Chondrocyte (in vitro differentiated cells): ENCODE measurements at regions not wholly inside any gene's neighbourhood (a gene's known extent, or its start where the extent isn't known, plus 50 kb on each side); places are given as distances from the start of the nearest gene placed in this dataset.

ENCODE experiments used
- DNase-seq: peaks from one replicate; pipeline ENCODE4 v3.0.0; 2021; ENCODE audit warnings: mixed read lengths, low spot score
- H3K27ac Mint-ChIP-seq: one replicate; pipeline ENCODE4 v1.8.0; 2021; ENCODE audit warnings: mild to moderate bottlenecking, moderate library complexity, mixed read lengths; ENCODE audit not compliant: unreplicated experiment
- H3K27me3 Mint-ChIP-seq: 2 replicates; pipeline ENCODE4 v1.8.0; 2021; ENCODE audit warnings: low read depth, mixed read lengths
- H3K36me3 Mint-ChIP-seq: 2 replicates; pipeline ENCODE4 v1.8.0; 2021; ENCODE audit warnings: low read depth, mixed read lengths
- H3K4me1 Mint-ChIP-seq: 2 replicates; pipeline ENCODE4 v1.8.0; 2021; ENCODE audit warnings: low read depth, mild to moderate bottlenecking, mixed read lengths
- H3K4me3 Mint-ChIP-seq: one replicate; pipeline ENCODE4 v1.8.0; 2021; ENCODE audit warnings: mild to moderate bottlenecking, moderate library complexity, mixed read lengths; ENCODE audit not compliant: unreplicated experiment
- H3K9me3 Mint-ChIP-seq: 2 replicates; pipeline ENCODE4 v1.8.0; 2021; ENCODE audit warnings: low read depth, mixed read lengths
- TF ChIP-seq, protein P1 (sequence below): fragments of 200-600 bp; sonication (generic); IDR thresholded peaks from 2 replicates; pipeline ENCODE4 v1.5.0; 2021; ENCODE audit warnings: antibody characterized with exemption, mild to moderate bottlenecking, moderate library complexity

DNA sequence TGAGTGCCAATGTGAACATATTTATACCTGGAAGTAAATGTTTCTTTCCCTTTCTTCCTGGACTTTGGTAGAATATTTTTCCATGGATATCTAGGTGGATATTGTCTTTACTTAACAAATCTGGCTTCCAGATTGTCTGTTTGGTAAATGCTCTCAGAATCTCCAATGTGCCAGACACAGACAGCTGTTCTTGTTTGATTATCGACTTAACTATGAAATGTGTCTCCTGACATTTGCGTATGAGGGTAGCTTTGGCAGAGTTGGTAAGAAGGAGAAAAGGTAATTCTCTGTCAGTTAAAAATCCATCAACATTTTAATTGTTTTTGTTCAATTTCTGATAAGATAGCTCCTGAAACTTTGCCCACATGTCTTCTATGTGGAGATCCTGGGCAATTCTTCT lies 196.4 kb upstream of the NUDT12 start:
- H3K36me3 Mint-ChIP-seq: no peaks in the 10 kb centered on the region
- TF ChIP-seq, protein P1, sequence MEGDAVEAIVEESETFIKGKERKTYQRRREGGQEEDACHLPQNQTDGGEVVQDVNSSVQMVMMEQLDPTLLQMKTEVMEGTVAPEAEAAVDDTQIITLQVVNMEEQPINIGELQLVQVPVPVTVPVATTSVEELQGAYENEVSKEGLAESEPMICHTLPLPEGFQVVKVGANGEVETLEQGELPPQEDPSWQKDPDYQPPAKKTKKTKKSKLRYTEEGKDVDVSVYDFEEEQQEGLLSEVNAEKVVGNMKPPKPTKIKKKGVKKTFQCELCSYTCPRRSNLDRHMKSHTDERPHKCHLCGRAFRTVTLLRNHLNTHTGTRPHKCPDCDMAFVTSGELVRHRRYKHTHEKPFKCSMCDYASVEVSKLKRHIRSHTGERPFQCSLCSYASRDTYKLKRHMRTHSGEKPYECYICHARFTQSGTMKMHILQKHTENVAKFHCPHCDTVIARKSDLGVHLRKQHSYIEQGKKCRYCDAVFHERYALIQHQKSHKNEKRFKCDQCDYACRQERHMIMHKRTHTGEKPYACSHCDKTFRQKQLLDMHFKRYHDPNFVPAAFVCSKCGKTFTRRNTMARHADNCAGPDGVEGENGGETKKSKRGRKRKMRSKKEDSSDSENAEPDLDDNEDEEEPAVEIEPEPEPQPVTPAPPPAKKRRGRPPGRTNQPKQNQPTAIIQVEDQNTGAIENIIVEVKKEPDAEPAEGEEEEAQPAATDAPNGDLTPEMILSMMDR: no peak
- no peak for DNase-seq
- no peak overlapping the region for H3K27ac Mint-ChIP-seq
- H3K9me3 Mint-ChIP-seq: no peaks in the 10 kb centered on the region
- no peaks in the 10 kb centered on the region for H3K27me3 Mint-ChIP-seq
- H3K4me3 Mint-ChIP-seq: no peak overlapping the region
- H3K4me1 Mint-ChIP-seq: no peaks in the 10 kb centered on the region

DNA sequence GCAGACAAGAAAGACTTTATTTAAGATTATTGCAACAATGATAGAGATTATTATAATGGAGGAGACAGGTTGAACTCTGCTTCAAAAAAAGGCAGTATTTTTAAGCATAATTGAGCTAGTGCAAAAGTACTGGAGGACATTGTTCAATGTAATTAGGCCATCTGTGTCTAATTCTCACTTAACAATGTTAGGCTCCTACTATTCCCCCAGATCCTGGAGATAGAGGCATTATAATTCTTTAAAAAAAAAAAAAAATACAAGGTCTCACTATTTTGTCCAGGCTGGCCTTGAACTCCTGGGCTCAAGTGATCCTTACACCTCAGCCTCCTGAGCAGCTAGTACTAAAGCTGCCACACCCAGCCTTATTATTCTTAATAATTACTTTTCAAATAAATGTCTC lies 193.4 kb upstream of the NUDT12 start:
- no peaks in the 10 kb centered on the region for H3K9me3 Mint-ChIP-seq
- no peak for DNase-seq
- TF ChIP-seq, protein P1: no peak
- no peak overlapping the region for H3K27ac Mint-ChIP-seq
- H3K4me1 Mint-ChIP-seq: no peaks in the 10 kb centered on the region
- no peaks in the 10 kb centered on the region for H3K36me3 Mint-ChIP-seq
- no peaks in the 10 kb centered on the region for H3K27me3 Mint-ChIP-seq
- no peak overlapping the region for H3K4me3 Mint-ChIP-seq

DNA sequence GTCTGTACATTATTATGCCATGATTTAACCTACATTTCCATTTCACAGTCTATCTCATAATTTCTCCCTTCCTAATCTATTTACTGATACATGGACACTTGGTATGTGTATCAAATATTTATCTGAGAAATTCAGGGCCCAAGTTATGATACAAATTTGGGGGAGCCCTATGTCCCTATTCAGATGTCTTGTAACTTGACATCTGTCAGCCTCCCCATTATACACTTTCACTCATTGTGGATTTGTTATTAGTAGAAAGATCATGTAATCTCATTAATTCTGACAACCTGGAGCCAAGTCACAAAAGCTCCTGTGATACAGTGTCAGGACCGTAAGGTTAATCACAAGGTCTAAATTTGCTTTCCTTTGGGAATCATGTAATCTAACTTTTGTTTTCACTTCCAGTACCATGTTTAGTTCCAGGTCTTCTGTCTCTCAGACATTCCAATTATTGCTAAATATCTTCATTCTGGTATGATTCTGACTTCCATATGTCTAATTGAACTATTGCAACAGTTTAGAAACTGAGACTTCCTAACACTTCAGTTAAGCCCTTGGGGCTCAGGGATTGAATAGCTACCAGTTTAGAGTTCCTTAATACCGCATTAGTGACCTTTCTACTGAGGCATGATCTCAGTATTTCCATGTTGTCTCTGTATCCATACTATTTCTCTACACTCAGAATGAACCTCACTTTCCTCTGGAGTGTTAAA lies 182.9 kb upstream of the NUDT12 start:
- DNase-seq: no peak
- Mint-ChIP-seq H3K4me1 (peaks cover 7% of the 10 kb centered on the region), H3K9me3 (no peaks in the 10 kb centered on the region), H3K27me3 (peaks cover 7% of the 10 kb centered on the region), H3K4me3 (no peak overlapping the region), H3K36me3 (peaks cover 1% of the 10 kb centered on the region), H3K27ac (no peak overlapping the region)
- TF ChIP-seq, protein P1: no peak

DNA sequence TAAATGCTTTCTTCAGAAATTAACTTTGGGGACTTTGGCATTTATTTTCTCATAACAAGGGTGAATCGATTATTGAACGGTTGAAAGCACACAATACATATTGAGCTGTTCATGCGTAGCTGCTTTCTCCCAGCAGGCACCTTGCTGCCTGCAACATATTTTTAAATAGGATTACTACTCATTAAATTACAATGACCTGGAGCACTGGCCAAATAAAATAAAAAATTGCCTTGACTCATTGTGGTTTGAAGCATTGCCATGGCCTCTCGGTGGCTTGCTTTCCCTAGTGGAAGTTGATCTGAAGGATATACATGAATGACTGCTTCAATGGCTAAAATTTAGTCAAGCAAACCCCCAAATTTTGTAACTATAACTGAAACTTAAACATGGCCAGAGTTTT lies 181.6 kb upstream of the NUDT12 start:
- no peaks in the 10 kb centered on the region for H3K9me3 Mint-ChIP-seq
- no peak for DNase-seq
- H3K4me3 Mint-ChIP-seq: no peak overlapping the region
- no peak overlapping the region for H3K27ac Mint-ChIP-seq
- H3K36me3 Mint-ChIP-seq: peaks cover 1% of the 10 kb centered on the region
- peaks cover 7% of the 10 kb centered on the region for H3K27me3 Mint-ChIP-seq
- peaks cover 7% of the 10 kb centered on the region for H3K4me1 Mint-ChIP-seq
- TF ChIP-seq, protein P1: no peak

DNA sequence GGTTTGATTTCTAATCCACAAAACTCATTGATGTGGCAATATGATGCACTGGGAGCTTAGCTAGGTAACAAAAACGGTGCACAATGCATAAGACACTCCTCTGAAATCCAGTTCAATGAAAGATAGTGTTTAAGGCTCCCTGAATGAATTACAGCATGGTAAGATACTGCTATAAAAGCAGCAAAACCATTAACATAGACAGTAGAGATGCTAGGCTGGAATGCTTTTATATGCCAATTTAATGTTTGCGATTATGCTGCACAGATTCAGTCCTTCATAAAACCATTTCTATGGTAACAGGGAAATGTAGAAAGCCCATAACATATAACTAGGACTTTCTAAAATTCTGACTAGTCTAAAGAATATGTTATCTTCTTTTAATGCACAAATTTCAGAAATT lies 180.8 kb upstream of the NUDT12 start:
- H3K36me3 Mint-ChIP-seq: peaks cover 1% of the 10 kb centered on the region
- DNase-seq: no peak
- no peak overlapping the region for H3K27ac Mint-ChIP-seq
- peaks cover 7% of the 10 kb centered on the region for H3K4me1 Mint-ChIP-seq
- TF ChIP-seq, protein P1: no peak
- H3K27me3 Mint-ChIP-seq: peaks cover 7% of the 10 kb centered on the region
- no peaks in the 10 kb centered on the region for H3K9me3 Mint-ChIP-seq
- H3K4me3 Mint-ChIP-seq: no peak overlapping the region
